MV-4-11 (cell line): ENCODE measurements at regions not wholly inside any gene's neighbourhood (a gene's known extent, or its start where the extent isn't known, plus 50 kb on each side); places are given as distances from the start of the nearest gene placed in this dataset.
"Not testable (repeated sequence)": the region's sequence is repeated elsewhere in the genome, so short reads cannot be mapped to it uniquely, and the experiment has no call there.

Source experiments
- DNase-seq: peaks from one replicate; lab custom pipeline; 2025; lab: John Stamatoyannopoulos, UW

DNA sequence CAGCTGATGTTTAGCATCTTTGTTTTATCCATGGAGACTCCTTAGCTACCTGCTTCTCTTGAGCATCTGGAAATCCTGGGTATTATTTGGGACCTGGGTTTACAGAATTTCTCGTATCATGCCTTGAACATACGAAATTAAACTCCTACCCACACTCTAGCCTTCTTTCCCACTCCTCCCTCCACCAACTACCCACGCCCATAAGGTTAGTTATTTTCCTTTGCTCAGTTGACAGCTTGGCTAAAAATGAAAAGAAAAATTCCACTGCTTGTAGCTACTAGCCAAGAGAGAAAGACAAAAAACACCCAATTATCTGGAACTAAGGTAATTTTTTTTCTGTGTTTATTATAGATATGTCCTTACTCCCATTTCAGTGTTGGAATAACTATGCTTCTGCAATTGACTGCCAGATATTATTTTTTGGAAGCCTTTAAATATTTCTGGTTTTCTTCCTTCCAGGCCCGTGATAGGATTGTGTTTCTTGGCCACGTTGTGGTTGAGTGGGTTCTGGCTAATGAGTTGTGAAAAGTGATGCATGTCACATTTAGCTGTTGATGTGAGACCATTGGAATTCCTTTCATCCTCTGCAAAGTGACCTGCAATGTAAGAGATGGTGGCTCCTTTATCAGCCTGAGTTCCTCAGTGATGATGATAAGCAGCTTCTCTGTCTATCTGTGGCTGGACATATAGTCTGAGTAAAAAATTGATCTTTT, 308.1 kb downstream of the LRRC70 start:
- DNase-seq, result no peak

GRCh38 chr5:62837330-62837729, 258.7 kb downstream of the LRRC70 start:
- not testable (repeated sequence) for DNase-seq

- DNase-seq, result no peak
These were observed 251.0 kb downstream of the LRRC70 start for GRCh38 chr5:62829604-62829986.

GRCh38 chr5:62828742-62829603, 250.4 kb downstream of the LRRC70 start:
- no peak for DNase-seq

DNA sequence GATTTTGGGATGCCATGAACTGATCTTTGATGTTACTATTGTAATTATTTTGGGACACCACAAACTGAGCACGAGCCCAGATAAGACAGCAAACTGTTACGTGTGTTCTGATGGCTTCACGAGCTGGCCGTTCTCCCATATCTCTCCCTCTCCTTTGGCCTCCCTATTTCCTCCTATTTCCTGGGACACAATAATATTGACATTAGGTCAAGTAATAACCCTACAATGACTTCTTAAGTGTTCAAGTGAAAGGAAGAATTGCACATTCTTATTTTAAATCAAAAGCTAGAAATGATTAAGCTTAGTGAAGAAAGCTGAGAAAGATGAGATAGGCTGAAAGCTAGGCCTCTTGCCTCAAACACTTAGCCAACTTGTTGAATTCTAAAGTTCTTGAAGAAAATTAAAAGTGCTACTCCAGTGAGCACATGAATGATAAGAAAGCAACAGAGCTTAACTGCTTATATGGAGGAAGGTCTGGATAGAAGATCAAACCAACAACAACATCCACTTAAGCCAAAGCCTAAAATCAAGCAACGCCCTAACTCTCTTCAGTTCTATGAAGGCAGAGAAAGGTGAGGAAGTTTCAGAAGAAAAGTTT, 247.1 kb downstream of the LRRC70 start:
- no peak for DNase-seq

DNA sequence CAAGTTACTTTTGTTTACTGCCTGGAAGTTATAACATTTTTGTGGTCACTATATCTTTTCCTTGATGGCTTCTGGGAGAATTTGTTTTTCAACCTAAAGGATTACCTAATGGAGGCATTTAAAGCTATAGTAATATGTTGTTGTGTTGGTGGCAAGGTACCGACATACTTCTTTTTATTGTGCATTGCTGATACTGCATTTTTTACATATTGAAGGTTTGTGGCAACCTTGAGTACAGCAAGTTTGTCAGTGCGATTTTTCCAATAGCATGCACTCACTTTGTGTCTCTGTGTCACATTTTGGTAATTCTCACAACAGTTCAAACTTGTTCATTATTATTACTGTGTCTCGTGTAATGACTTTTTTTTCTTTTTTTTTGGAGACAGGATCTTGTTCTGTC, 246.3 kb downstream of the LRRC70 start:
- DNase-seq, result no peak

- DNase-seq, result not testable (repeated sequence)
These were observed 238.4 kb downstream of the LRRC70 start for GRCh38 chr5:62817043-62817442.

DNA sequence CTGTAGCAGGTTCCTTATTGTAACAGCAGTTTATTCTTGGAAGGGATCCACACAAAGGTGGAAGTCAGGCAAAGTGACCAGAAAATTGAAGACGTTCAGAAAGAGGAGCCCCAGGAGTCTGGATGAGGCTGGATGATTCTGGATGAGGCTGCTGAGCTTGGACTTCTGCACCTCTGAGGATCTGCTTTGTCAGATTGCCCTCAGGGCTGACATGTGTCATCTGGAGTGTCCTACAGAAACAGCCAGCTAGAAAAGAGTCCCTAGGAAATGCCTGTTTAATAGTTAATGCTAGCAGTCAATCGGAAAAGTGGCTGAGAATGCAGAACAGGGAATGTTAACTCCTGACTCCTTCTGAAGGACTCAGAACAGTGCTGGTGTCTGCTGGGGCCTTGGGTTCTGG, 236.4 kb downstream of the LRRC70 start:
- DNase-seq, result no peak

DNA sequence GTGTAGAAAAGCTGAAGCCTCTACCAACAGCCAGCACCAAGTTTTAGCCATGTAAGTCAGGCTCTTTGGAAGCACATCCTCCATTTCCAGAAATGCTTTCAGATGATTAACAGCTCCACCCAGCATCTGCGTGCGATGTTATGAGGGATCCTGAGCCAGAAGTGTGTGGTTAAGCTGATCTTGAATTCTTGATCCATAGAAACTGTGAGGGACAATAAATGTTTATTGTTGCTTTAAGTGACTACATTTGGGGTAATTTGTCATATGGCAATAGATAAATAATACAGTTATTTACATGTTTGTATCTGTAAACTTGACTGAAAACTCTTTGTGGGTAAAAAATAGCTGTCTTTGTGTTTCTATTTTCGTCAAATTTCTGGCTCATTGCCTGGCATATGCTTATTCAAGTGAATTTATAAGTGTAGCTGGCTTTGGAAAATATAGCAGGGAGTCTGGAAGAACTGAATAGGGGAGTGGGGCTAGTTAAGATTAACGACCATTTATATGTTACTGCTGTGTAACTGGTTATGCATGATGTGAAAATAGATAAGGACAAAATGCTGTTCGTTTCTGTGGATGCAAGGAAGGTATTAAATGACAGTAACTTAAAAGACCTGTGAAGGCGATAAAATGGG, 234.1 kb downstream of the LRRC70 start:
- no peak for DNase-seq

DNA sequence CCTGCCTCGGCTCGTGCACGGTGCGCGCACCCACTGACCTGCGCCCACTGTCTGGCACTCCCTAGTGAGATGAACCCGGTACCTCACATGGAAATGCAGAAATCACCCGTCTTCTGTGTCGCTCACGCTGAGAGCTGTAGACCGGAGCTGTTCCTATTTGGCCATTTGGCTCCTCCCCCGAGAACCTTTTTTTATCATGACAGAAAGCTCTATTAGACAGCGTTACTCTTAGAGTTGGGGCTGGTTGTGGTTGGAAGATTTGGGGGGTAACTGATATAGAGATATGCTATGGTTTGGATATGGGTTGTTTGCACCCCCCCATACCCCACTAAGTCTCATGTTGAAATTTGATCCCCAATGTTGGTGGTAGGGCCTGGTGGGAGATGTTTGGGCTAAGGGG, 226.2 kb downstream of the LRRC70 start:
- DNase-seq, result not testable (repeated sequence)

DNA sequence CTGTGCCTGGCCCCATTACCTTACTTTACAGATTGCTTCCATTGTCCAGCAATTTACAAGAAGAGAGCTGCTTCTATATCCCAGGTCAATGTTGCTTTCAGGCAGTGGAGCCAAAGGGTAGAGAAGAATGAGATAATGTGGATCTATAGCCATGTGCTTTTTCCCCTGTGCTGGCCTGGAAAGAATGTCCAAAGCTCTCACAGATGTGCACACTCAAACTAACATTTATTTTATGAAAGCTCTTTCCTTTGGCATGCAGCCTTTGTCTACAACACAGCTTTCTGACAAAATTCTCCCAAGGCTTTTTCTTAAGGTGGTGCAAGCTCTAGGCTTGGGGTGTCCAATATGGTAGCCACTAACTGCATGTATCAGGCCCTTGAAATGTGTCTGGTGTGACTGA, 217.3 kb downstream of the LRRC70 start:
- DNase-seq, result no peak

DNA sequence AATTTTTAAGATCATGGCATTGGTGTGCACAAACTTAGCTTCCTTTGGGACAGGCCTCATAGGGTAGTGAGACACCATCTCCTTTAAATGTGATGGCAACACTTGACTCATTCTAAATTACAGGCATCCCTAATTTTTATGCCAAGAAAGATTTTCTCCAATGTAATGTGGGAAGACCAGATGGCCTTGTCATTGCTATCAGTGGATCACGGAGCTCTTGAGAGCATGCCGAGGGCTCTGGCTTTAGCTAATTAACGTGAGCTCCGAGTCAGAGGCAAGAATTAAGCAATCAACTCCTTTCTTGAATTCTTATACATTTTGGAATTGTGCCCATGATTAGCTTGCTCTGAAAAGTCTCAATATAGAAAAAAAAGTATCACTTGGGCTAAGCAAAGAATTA, 215.8 kb downstream of the LRRC70 start:
- no peak for DNase-seq

DNA sequence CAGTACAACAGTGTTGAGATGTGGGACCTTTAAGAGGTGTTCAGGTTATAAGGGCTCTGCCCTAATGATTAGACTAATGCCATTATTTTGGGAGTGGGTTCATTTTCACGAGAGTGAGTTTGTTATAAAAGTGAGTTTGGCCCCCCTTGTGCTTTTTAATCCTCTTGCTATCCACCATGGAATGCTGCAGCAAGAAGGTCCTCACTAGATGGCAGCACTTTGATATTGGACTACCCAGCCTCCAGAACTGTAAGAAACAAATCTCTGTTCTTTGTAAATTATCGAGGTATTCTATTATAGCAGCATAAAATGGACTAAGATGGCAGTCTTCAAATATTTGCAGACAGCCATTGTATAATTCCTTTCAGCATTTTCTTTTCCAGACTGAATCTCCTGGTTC, 212.4 kb downstream of the LRRC70 start:
- no peak for DNase-seq

DNA sequence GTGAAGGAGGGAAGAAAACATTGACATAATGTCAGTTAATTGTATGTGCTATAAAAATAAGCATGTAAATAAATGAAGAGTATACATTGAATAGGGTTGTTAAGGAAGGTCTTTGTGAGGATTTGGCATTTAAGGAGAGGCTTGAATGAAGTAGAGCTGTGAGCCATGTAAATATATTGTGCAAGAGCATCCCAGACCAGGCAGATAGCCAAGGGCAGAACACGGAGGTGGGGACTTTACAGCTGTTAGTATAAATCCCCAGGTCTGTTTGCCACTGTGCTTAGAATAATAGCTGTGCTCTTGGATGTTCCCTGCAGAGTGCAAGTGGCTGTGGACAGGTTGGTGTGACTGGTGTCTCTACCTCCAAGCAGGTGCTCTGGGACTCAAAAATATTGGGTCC, 211.7 kb downstream of the LRRC70 start:
- no peak for DNase-seq

DNA sequence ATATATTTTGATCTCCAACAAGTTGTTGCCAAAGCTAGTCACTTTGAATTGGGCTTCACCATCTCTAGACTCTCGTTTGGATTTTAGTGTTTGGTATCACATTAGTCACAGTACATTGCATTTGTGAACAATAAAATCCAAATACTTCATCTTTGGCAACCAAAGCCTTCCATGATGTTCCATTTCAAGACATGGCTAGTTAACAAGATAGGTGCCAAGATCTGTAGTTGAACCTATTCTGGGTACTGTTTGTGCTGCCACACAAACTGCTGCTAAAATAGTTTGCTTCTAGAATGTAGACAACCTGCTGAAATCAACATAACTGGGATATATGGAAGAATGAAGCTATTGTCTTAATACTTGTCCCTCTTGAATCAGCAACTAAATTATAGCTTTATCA, 207.5 kb downstream of the LRRC70 start:
- no peak for DNase-seq

- no peak for DNase-seq
These were observed 207.0 kb downstream of the LRRC70 start for GRCh38 chr5:62785588-62785987.

- DNase-seq, result peak; percentile 49
These were observed 204.9 kb downstream of the LRRC70 start for GRCh38 chr5:62783374-62784057.

- no peak for DNase-seq
These were observed 202.3 kb downstream of the LRRC70 start for GRCh38 chr5:62780888-62781287.

DNA sequence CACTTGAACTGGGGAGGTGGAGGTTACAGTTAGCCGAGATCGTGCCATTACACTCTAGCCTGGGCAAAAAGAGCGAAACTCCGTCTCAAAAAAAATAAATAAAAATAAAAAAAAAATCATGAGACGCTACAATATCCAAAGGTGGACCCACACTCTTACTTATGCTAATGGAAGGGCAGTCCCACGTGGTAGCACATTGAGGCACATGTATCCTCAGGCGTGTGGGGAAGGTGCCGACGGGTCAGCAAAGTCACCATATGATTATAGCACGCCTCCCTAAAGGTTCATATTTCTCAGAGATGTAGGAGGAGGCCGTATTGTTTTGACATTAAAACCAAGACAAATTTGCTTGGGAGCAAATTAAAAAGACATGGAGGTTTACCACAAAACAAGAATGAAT, 201.6 kb downstream of the LRRC70 start:
- no peak for DNase-seq

DNA sequence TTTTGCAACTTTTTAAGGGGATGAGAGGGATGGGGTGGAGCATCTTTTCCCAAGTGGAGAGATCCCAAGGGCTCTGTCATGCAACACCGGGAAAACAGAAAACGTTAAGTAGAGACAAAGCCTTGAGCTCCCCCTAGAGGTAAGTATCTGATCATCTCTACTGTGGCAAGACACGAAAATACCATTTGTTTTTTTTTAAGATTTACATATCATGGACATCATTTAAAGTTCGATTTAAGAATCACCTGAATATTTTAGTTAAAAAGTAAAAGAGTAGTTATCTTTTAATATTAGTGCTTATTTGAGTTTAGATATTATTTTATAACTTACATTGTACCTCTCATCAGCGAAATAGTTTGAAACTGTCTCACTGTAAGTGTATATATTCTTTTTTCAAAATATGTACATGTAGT, 200.4 kb downstream of the LRRC70 start:
- peak; percentile 49 for DNase-seq

GRCh38 chr5:62778316-62779009, 199.8 kb downstream of the LRRC70 start:
- DNase-seq, result peak; percentile 80
